ENCODE measurements at regions not wholly inside any gene's neighbourhood (a gene's known extent, or its start where the extent isn't known, plus 50 kb on each side); places are given as distances from the start of the nearest gene placed in this dataset.

- no peak for TF ChIP-seq CTCF (IDR thresholded peaks at IDR 0.05; ENCODE audit: poor library complexity)
- no peak for TF ChIP-seq EZH2 (IDR thresholded peaks at IDR 0.05; ENCODE audit: borderline replicate concordance)
- no peak for TF ChIP-seq EZH2phosphoT487 (IDR thresholded peaks at IDR 0.05; ENCODE audit: low read depth, severe bottlenecking, unreplicated experiment)
Observed at GRCh38 chr13:50341526-50341925, 326.3 kb downstream of the KCNRG start.

Data from hepatocyte (in vitro differentiated cells).